DMS79 (cell line): ENCODE measurements at regions not wholly inside any gene's neighbourhood (a gene's known extent, or its start where the extent isn't known, plus 50 kb on each side); places are given as distances from the start of the nearest gene placed in this dataset.
"Not testable (repeated sequence)": the region's sequence is repeated elsewhere in the genome, so short reads cannot be mapped to it uniquely, and the experiment has no call there.

ENCODE experiments used
- DNase-seq: peaks from one replicate; lab custom pipeline; 2025; lab: John Stamatoyannopoulos, UW

- DNase-seq = no peak
Observed at GRCh38 chr9:110123341-110124095, 84.4 kb downstream of the C9orf152 start.

GRCh38 chr9:110124439-110124838 is 83.5 kb downstream of the C9orf152 start:
- DNase-seq = no peak

- no peak for DNase-seq
Observed at GRCh38 chr9:110125207-110125751, 82.7 kb downstream of the C9orf152 start.

- no peak for DNase-seq
Observed at GRCh38 chr9:110125763-110126351, 82.1 kb downstream of the C9orf152 start.

GRCh38 chr9:110126499-110126941 is 81.4 kb downstream of the C9orf152 start:
- no peak for DNase-seq

- no peak for DNase-seq
Observed at GRCh38 chr9:110126986-110127864, 80.7 kb downstream of the C9orf152 start.

GRCh38 chr9:110128664-110129329 is 79.2 kb downstream of the C9orf152 start:
- DNase-seq = no peak

- no peak for DNase-seq
Observed at GRCh38 chr9:110129425-110129824, 78.5 kb downstream of the C9orf152 start.

- no peak for DNase-seq
Observed at GRCh38 chr9:110130211-110130610, 77.7 kb downstream of the C9orf152 start.

GRCh38 chr9:110130791-110131416 is 77.1 kb downstream of the C9orf152 start:
- DNase-seq = no peak

- DNase-seq = no peak
Observed at GRCh38 chr9:110131499-110131898, 76.5 kb downstream of the C9orf152 start.

- DNase-seq = not testable (repeated sequence)
Observed at GRCh38 chr9:110132531-110132930, 75.4 kb downstream of the C9orf152 start.

- DNase-seq = no peak
Observed at GRCh38 chr9:110133059-110133458, 74.9 kb downstream of the C9orf152 start.

- DNase-seq = no peak
Observed at GRCh38 chr9:110133608-110134210, 74.2 kb downstream of the C9orf152 start.

- no peak for DNase-seq
Observed at GRCh38 chr9:110135846-110136245, 72.1 kb downstream of the C9orf152 start.

GRCh38 chr9:110136802-110137201 is 71.2 kb downstream of the C9orf152 start:
- no peak for DNase-seq

GRCh38 chr9:110140276-110140675 is 67.7 kb downstream of the C9orf152 start:
- DNase-seq = no peak

GRCh38 chr9:110141227-110141793 is 66.6 kb downstream of the C9orf152 start:
- no peak for DNase-seq

GRCh38 chr9:110142253-110142652 is 65.7 kb downstream of the C9orf152 start:
- no peak for DNase-seq

- no peak for DNase-seq
Observed at GRCh38 chr9:110142868-110143481, 65.0 kb downstream of the C9orf152 start.
